Epidermal melanocyte (primary cell): ENCODE measurements at regions not wholly inside any gene's neighbourhood (a gene's known extent, or its start where the extent isn't known, plus 50 kb on each side); places are given as distances from the start of the nearest gene placed in this dataset.
"Not testable (repeated sequence)": the region's sequence is repeated elsewhere in the genome, so short reads cannot be mapped to it uniquely, and the experiment has no call there.

Source experiments
- DNase-seq: peaks from one replicate; pipeline ENCODE4 v3.0.0; 2011; ENCODE audit warnings: low spot score; ENCODE audit not compliant: insufficient read length

DNA sequence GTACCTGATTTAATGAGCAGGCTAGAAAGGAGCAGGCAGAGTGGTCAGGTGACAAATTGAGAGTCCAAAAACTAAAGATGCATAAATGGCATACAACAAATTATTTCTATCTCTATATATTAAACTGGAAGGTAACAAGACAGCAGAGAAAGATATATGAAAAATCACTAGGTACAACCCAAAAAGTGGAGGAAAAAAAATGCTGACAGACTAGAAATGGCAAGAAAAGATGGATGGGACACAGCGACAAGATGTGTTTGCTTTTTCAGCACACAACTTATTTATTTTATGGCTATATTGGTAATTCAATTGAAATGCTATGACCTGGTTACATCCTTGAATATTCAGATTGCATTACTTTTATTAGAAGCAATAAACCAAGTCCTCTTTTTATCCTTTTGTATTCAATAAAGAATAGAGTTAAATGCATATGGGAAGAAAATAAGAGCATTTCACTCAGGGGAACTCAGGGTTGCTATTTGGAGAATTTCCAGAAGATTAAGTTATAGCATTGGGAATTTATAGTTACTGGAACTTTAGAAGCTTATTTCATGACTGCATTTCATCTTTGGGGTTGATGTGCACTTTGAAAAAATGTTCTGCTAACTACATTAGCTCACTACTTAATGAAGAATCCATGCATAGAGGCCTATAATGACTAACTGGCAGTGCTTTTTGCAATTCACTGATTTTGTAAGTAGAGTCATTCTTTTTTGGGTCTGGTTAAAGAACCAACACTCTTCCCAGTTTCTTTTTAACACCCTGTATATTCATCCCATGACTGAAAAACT, 566.6 kb upstream of the TUSC1 start:
- DNase-seq, result no peak

GRCh38 chr9:26243726-26244125, 565.5 kb upstream of the TUSC1 start:
- no peak for DNase-seq

GRCh38 chr9:26243029-26243697, 564.9 kb upstream of the TUSC1 start:
- DNase-seq, result no peak

GRCh38 chr9:26240020-26240419, 561.8 kb upstream of the TUSC1 start:
- DNase-seq, result no peak

GRCh38 chr9:26237256-26237655, 559.0 kb upstream of the TUSC1 start:
- DNase-seq, result no peak

- no peak for DNase-seq
Measured at GRCh38 chr9:26234865-26235264, 556.6 kb upstream of the TUSC1 start.

GRCh38 chr9:26231391-26231790, 553.1 kb upstream of the TUSC1 start:
- DNase-seq, result no peak

- DNase-seq, result no peak
Measured at GRCh38 chr9:26229324-26230054, 551.2 kb upstream of the TUSC1 start.

DNA sequence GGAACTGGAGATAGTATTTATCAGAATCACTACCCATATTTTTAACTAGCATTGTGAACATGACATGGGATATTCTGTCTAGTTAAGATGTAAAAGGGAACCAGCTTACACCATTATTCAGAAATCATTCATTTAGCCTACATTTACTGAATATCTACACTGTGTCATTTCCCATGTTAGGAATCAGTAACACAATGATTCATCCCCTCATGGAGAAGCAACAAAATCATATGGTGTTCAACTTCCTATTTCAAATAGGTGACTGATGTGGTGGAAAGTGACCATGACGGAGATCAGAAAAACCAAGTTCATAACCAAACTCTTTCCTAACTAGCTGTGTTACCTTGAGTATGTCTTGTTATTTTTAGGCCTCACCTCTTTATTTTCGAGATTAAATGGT, 550.0 kb upstream of the TUSC1 start:
- DNase-seq, result no peak

DNA sequence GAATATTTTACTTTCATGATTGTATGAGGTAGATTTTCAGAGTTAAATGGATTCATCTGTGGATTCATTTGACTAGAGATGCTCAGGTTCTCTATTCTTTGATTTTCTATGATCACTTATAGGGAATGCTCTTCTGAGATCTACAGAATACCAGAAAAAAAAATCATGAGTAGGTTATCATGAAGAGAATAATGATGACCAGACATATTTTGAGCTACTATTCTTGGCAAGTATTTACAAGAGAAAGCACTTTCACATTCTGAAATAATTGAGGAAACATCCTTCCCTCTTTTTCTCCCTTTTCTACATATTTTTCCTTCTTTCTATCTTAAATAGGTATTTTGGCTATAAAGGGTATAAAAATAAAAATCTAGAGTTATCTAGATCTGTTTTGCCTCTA, 543.0 kb upstream of the TUSC1 start:
- no peak for DNase-seq

DNA sequence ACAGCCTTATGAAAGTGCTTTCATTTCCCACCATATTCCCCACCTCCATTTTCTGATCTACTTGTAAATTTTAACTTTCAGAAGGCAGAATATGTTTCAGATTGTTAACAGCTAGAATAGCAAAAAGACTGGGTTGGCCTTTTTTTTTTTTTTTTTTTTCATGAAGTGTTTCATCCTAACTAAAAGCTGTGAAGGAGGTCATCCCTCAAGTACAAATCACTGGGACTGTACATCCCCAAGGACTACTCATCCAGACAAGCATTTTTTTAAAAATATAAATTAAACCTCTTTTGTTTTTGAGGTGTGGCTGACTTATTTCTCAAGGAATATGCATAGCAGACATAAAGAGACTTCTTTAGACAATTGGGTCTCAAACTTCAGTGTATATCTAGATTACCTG, 542.1 kb upstream of the TUSC1 start:
- no peak for DNase-seq

GRCh38 chr9:26219961-26220360, 541.7 kb upstream of the TUSC1 start:
- no peak for DNase-seq

- no peak for DNase-seq
Measured at GRCh38 chr9:26216702-26217101, 538.5 kb upstream of the TUSC1 start.

GRCh38 chr9:26214713-26215444, 536.6 kb upstream of the TUSC1 start:
- DNase-seq, result not testable (repeated sequence)

GRCh38 chr9:26210338-26210851, 532.2 kb upstream of the TUSC1 start:
- no peak for DNase-seq

DNA sequence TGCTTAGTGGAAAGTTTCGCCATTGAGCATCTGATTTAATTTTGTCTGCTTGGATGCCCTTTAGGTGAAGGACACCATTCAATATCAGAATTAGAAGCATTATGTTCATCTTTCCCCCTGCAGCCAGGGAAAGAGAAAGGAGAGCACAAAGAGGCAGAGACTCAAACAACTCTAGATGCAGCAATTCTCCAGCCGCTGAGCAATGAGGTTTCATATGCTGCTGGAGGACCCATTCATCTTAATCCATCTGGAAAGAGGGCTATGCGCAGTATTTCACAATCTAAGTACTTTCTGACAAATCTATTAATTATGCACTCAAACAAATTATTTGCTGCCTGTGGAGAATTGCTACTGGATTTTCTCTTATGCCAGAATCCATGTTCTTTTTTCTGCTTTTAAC, 527.0 kb upstream of the TUSC1 start:
- no peak for DNase-seq

DNA sequence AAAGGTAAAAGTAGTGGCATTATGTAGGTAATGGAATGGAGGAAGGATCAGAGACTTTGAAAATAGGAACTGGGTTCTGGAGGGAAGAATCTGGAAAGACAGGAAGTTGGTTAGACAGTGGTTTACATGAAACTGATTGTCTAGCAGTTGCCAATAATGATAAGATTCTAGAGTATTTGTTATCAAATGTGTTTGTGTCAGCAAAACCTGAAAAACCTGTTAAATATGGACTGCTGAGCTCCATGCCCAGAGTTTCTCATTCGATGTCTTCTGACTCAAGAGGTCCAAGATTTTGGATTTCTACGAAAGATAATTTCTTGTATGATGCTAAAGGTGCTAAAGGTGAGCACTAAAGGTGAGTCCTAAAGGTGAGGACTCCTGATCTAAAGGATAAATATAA, 515.0 kb upstream of the TUSC1 start:
- DNase-seq, result no peak

DNA sequence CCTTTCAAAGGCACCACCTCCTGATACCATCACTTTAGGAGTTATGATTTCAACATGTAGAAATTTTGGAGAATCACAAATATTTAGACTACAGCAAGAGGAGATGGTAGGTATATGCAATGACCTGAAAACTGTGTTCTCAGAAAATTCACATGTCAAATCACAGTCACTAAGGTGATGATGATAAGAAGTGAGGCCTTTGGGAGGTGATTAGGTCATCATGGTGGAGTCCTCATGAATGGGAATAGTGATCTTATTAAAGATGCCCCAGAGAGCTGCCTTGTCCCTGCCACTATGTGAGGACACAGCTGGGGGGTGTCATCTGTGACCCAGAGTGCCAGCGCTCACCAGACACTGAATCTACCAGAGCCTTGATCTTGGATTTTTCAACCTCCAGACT, 513.5 kb upstream of the TUSC1 start:
- no peak for DNase-seq

GRCh38 chr9:26181836-26182235, 503.6 kb upstream of the TUSC1 start:
- DNase-seq, result no peak

- no peak for DNase-seq
Measured at GRCh38 chr9:26176628-26177027, 498.4 kb upstream of the TUSC1 start.

- DNase-seq, result no peak
Measured at GRCh38 chr9:26175264-26175663, 497.0 kb upstream of the TUSC1 start.

- no peak for DNase-seq
Measured at GRCh38 chr9:26172301-26172700, 494.1 kb upstream of the TUSC1 start.
